Activated CD8-positive, alpha-beta memory T cell treated with anti-CD3 and anti-CD28 coated beads for 4 hours (primary cell): ENCODE measurements at regions not wholly inside any gene's neighbourhood (a gene's known extent, or its start where the extent isn't known, plus 50 kb on each side); places are given as distances from the start of the nearest gene placed in this dataset.
A peak's percentile ranks its signal among the peaks of the same experiment; 100 is the strongest.

Experiments
- DNase-seq, 2 donors: peaks; one replicate each; pipeline ENCODE4 v3.0.0-alpha.2; 2020; ENCODE audit warnings: low read depth in 2 of 2

GRCh38 chr12:91793676-91794075 is 352.0 kb downstream of the BTG1 start:
- no peak for DNase-seq

GRCh38 chr12:91792597-91792996 is 353.0 kb downstream of the BTG1 start:
- DNase-seq, result no peak

GRCh38 chr12:91786499-91787272 is 359.0 kb downstream of the BTG1 start:
- no peak for DNase-seq

GRCh38 chr12:91785655-91786498 is 359.8 kb downstream of the BTG1 start:
- DNase-seq, result no peak

- DNase-seq, result no peak
Observed at GRCh38 chr12:91781114-91781513, 364.5 kb downstream of the BTG1 start.

- DNase-seq, result peak; percentile 12 to 28
Observed at GRCh38 chr12:91778938-91779400, 366.7 kb downstream of the BTG1 start.

- no peak for DNase-seq
Observed at GRCh38 chr12:91778091-91778832, 367.4 kb downstream of the BTG1 start.

GRCh38 chr12:91777268-91777992 is 368.2 kb downstream of the BTG1 start:
- DNase-seq, result no peak

- DNase-seq, result no peak
Observed at GRCh38 chr12:91774434-91774921, 371.2 kb downstream of the BTG1 start.

GRCh38 chr12:91773749-91774429 is 371.8 kb downstream of the BTG1 start:
- DNase-seq, result no peak

- DNase-seq, result no peak
Observed at GRCh38 chr12:91772411-91772810, 373.2 kb downstream of the BTG1 start.

- no peak for DNase-seq
Observed at GRCh38 chr12:91769736-91770135, 375.9 kb downstream of the BTG1 start.

- DNase-seq, result no peak
Observed at GRCh38 chr12:91767237-91767636, 378.4 kb downstream of the BTG1 start.

- no peak for DNase-seq
Observed at GRCh38 chr12:91766454-91766853, 379.2 kb downstream of the BTG1 start.

GRCh38 chr12:91763654-91764370 is 381.8 kb downstream of the BTG1 start:
- no peak for DNase-seq

- DNase-seq, result no peak
Observed at GRCh38 chr12:91753649-91754048, 392.0 kb downstream of the BTG1 start.

- no peak for DNase-seq
Observed at GRCh38 chr12:91746976-91747375, 398.7 kb downstream of the BTG1 start.

- DNase-seq, result no peak
Observed at GRCh38 chr12:91744597-91744996, 401.0 kb downstream of the BTG1 start.

- DNase-seq, result no peak
Observed at GRCh38 chr12:91743704-91744321, 401.8 kb downstream of the BTG1 start.

GRCh38 chr12:91743280-91743679 is 402.4 kb downstream of the BTG1 start:
- no peak for DNase-seq
